Testis (tissue), 2 donors: ENCODE measurements at regions not wholly inside any gene's neighbourhood (a gene's known extent, or its start where the extent isn't known, plus 50 kb on each side); places are given as distances from the start of the nearest gene placed in this dataset.

Source experiments
- DNase-seq: peaks from one replicate; pipeline ENCODE4 v3.0.0-alpha.2; 2019
- H3K27ac ChIP-seq, 2 donors: fragments of 200-600 bp; sonication (generic); one replicate each; pipeline ENCODE4 v1.5.1; 2019
- H3K27me3 ChIP-seq: fragments of 200-600 bp; sonication (generic); one replicate; pipeline ENCODE4 v1.5.1; 2019
- H3K36me3 ChIP-seq: fragments of 200-600 bp; sonication (generic); one replicate; pipeline ENCODE4 v1.5.1; 2017; ENCODE audit warnings: low read depth; ENCODE audit errors: missing control alignments
- H3K4me1 ChIP-seq: fragments of 200-600 bp; sonication (generic); one replicate; pipeline ENCODE4 v1.5.1; 2019
- H3K4me3 ChIP-seq, 2 donors: fragments of 200-600 bp; sonication (generic); one replicate each; pipeline ENCODE4 v1.5.1; 2017 to 2019
- H3K9me3 ChIP-seq: fragments of 200-600 bp; sonication (generic); one replicate; pipeline ENCODE4 v1.5.1; 2017
- POLR2A ChIP-seq: fragments of 450-650 bp; IDR thresholded peaks from one replicate; pipeline ENCODE4 v1.6.1; 2017; ENCODE audit warnings: antibody characterized with exemption, mild to moderate bottlenecking, moderate library complexity
- WGBS, 2 donors: methylation state at CpG; one replicate each; pipeline ENCODE4 v1.1.5; 2018; 5-methylcytosine and 5-hydroxymethylcytosine counted together
- intact Hi-C: fragments of 100-400 bp; cut with DNase I; formaldehyde crosslinking; loops from one replicate; pipeline ENCODE4 v1.15.1; 2023; ENCODE audit warnings: low total_unique reads
- TF ChIP-seq, protein P1 (sequence below), 3 experiments: fragments of 450-650 bp in 2 of 3; fragments of 200-600 bp in 1 of 3; sonication (generic) in 1 of 3; IDR thresholded peaks; one replicate each; pipeline ENCODE4 v1.5.1; 2016 to 2019; ENCODE audit warnings: antibody characterized with exemption in 3 of 3, mild to moderate bottlenecking in 2 of 3, moderate library complexity in 1 of 3

DNA sequence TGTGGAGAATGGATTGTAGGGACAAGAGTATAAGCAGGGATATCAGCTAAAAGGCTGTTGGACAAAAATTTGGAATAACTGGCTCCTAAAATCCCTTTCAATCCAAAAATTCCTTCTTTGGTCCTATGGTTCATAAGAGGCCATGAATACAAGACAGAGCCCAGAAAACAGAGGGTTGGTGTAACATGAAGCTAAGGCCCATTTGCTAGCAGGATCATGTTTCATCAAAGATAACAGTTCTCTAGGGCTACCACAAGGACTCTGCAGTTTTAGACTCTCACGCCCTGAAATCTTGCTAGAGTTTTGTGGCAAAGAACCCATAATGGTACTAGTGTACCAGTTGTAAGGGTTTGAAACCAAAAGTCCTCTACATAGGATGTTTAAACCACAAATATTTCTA lies 327.8 kb upstream of the TBX18 start:
- no peak overlapping the region for H3K27ac ChIP-seq
- H3K27me3 ChIP-seq: no peaks in the 10 kb centered on the region
- H3K36me3 ChIP-seq: no peaks in the 10 kb centered on the region
- 36 to 59% methylated on average over 1 of the region's 1 CpG for WGBS, 2 donors
- TF ChIP-seq, protein P1, sequence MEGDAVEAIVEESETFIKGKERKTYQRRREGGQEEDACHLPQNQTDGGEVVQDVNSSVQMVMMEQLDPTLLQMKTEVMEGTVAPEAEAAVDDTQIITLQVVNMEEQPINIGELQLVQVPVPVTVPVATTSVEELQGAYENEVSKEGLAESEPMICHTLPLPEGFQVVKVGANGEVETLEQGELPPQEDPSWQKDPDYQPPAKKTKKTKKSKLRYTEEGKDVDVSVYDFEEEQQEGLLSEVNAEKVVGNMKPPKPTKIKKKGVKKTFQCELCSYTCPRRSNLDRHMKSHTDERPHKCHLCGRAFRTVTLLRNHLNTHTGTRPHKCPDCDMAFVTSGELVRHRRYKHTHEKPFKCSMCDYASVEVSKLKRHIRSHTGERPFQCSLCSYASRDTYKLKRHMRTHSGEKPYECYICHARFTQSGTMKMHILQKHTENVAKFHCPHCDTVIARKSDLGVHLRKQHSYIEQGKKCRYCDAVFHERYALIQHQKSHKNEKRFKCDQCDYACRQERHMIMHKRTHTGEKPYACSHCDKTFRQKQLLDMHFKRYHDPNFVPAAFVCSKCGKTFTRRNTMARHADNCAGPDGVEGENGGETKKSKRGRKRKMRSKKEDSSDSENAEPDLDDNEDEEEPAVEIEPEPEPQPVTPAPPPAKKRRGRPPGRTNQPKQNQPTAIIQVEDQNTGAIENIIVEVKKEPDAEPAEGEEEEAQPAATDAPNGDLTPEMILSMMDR (IDR thresholded peaks at IDR 0.05): no peak
- no peak for TF ChIP-seq POLR2A
- H3K4me3 ChIP-seq: no peak overlapping the region
- no peaks in the 10 kb centered on the region for H3K4me1 ChIP-seq
- intact Hi-C loops: no loop called here
- no peaks in the 10 kb centered on the region for H3K9me3 ChIP-seq
- DNase-seq: no peak

DNA sequence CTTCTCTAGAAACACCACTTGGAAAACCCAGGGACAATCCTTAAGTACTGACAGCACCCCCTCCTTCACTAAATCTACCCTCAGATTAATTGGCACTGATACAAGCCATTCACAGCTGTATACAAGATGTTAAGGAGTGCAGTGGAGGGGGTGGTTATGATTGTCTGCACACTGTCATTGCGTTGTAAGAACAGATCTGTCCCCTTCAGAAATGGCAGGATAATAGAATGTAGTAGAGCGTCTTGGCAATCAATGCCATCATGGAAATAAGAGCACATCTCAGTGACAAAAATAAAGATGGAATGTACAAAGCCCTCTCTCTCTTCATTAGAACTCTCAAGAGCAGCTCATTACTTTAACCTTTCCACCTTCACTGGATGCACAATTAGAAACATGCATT lies 324.9 kb upstream of the TBX18 start:
- TF ChIP-seq, protein P1 (IDR thresholded peaks at IDR 0.05): no peak
- no peak for TF ChIP-seq POLR2A
- Histone ChIP-seq H3K27ac (no peak overlapping the region), H3K4me3 (no peak overlapping the region), H3K27me3 (no peaks in the 10 kb centered on the region), H3K9me3 (no peaks in the 10 kb centered on the region), H3K36me3 (no peaks in the 10 kb centered on the region), H3K4me1 (no peaks in the 10 kb centered on the region)
- WGBS, 2 donors: 77 to 81% methylated on average over 2 of the region's 2 CpGs
- intact Hi-C loops: no loop called here
- DNase-seq: no peak

DNA sequence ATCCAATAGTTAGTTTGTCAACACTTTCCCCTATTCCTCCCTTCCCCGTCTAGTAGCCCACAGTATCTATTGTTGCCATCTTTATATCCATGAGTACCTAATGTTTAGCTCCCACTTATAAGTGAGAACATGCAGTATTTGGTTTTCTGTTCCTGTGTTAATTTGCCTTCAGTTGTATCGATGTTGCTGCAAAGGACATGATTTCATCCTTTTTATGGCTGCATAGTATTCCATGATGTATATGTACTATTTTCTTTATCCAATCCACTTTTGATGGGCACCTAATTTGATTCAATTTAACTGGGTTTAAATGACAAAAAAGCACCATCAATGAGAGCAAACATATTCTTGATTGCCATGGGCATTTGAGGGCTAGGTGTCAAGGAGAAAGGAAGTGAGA lies 321.5 kb upstream of the TBX18 start:
- Histone ChIP-seq H3K4me1 (no peaks in the 10 kb centered on the region), H3K36me3 (no peaks in the 10 kb centered on the region), H3K27ac (no peak overlapping the region), H3K4me3 (no peak overlapping the region), H3K27me3 (no peaks in the 10 kb centered on the region), H3K9me3 (no peaks in the 10 kb centered on the region)
- TF ChIP-seq POLR2A: no peak
- TF ChIP-seq, protein P1 (IDR thresholded peaks at IDR 0.05): no peak
- WGBS, 2 donors: 87 to 90% methylated on average over 2 of the region's 2 CpGs
- intact Hi-C loops: no loop called here
- DNase-seq: no peak

DNA sequence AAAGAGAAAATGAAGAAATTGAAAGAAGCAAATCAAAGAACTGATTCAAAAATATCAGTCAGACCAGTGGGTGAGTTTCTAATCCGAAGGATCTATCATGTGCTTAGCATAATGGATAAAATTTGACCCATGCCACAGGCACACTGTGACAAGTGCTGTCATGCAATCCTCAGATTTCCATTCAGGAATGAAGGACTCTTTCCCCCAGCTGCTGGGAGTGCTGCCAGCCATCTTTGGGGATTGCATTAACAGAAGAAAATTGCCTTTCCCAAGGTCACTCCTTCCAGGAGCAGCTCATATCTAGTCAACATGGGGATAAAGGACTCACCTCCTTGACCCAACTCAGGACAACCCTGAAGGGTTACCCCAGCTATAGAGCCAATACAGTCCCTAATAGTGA lies 316.7 kb upstream of the TBX18 start:
- intact Hi-C loops: no loop called here
- H3K27me3 ChIP-seq: no peaks in the 10 kb centered on the region
- no peaks in the 10 kb centered on the region for H3K4me1 ChIP-seq
- TF ChIP-seq, protein P1 (IDR thresholded peaks at IDR 0.05): no peak
- TF ChIP-seq POLR2A: no peak
- H3K4me3 ChIP-seq: no peak overlapping the region
- H3K36me3 ChIP-seq: no peaks in the 10 kb centered on the region
- WGBS, 2 donors: 85 to 90% methylated on average over 1 of the region's 1 CpG
- DNase-seq: no peak
- no peaks in the 10 kb centered on the region for H3K9me3 ChIP-seq
- H3K27ac ChIP-seq: no peak overlapping the region

DNA sequence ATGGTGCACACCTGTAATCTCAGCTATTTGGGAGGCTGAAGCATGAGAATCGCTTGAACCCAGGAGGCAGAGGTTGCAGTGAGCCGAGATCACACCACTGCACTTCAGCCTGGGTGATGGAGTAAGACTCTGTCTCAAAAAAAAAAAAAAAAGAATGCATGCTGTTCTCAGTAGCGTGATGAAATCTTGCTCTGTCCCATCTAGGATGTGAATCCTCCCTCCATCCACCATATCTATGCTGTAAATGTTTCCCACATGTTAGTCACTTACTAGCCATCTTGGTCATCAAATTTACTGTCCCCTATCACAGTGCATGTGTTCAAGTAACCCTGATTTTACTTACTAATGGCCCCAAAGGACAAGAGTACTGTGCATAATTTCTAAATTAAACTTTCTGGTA lies 315.4 kb upstream of the TBX18 start:
- H3K27me3 ChIP-seq: no peaks in the 10 kb centered on the region
- 85 to 91% methylated on average over 3 of the region's 3 CpGs for WGBS, 2 donors
- intact Hi-C loops: no loop called here
- H3K9me3 ChIP-seq: no peaks in the 10 kb centered on the region
- no peaks in the 10 kb centered on the region for H3K4me1 ChIP-seq
- H3K4me3 ChIP-seq: no peak overlapping the region
- H3K36me3 ChIP-seq: no peaks in the 10 kb centered on the region
- DNase-seq: no peak
- TF ChIP-seq, protein P1 (IDR thresholded peaks at IDR 0.05): no peak
- TF ChIP-seq POLR2A: no peak
- no peak overlapping the region for H3K27ac ChIP-seq
